OCI-LY1 (cell line): ENCODE measurements at regions not wholly inside any gene's neighbourhood (a gene's known extent, or its start where the extent isn't known, plus 50 kb on each side); places are given as distances from the start of the nearest gene placed in this dataset.

Experiments
- H2AFZ ChIP-seq: fragments of 200-600 bp; sonication (generic), shearing (Covaris generic); 2 replicates; pipeline ENCODE4 v1.6.0; 2014; ENCODE audit warnings: antibody characterized with exemption, mild to moderate bottlenecking, low read length
- H3F3A ChIP-seq: fragments of 200-600 bp; sonication (generic), shearing (Covaris generic); 2 replicates; pipeline ENCODE4 v1.6.0; 2014; ENCODE audit warnings: mild to moderate bottlenecking, antibody characterized with exemption, low read length, moderate library complexity; ENCODE audit not compliant: insufficient read depth
- H3K27ac ChIP-seq: fragments of 200-600 bp; sonication (generic); 2 replicates; pipeline ENCODE4 v1.5.1; 2014; ENCODE audit warnings: low read length, mixed run types, mild to moderate bottlenecking, low read depth; ENCODE audit not compliant: poor library complexity, severe bottlenecking
- H3K27me3 ChIP-seq: fragments of 200-600 bp; sonication (generic); 2 replicates; pipeline ENCODE4 v1.6.0; 2014; ENCODE audit warnings: antibody characterized with exemption, mild to moderate bottlenecking, low read length, moderate library complexity; ENCODE audit not compliant: insufficient read depth
- H3K36me3 ChIP-seq: fragments of 200-600 bp; sonication (generic); 2 replicates; pipeline ENCODE4 v1.6.1; 2014; ENCODE audit warnings: mild to moderate bottlenecking, antibody characterized with exemption, low read length, moderate library complexity, mixed read lengths; ENCODE audit not compliant: insufficient read depth
- H3K4me1 ChIP-seq: fragments of 200-600 bp; sonication (generic); 2 replicates; pipeline ENCODE4 v1.5.1; 2014; ENCODE audit warnings: mild to moderate bottlenecking, low read length, moderate library complexity; ENCODE audit not compliant: insufficient read depth, severe bottlenecking
- H3K4me2 ChIP-seq: fragments of 200-600 bp; sonication (generic), shearing (Covaris generic); 2 replicates; pipeline ENCODE4 v1.6.1; 2014; ENCODE audit warnings: low read length
- H3K4me3 ChIP-seq: fragments of 200-600 bp; sonication (generic); 2 replicates; pipeline ENCODE4 v1.5.1; 2014; ENCODE audit warnings: low read length, low read depth, mild to moderate bottlenecking, mixed read lengths; ENCODE audit not compliant: poor library complexity, severe bottlenecking
- H3K79me2 ChIP-seq: fragments of 200-600 bp; shearing (Covaris generic); 2 replicates; pipeline ENCODE4 v1.6.1; 2016; ENCODE audit warnings: mixed run types, low read length, mixed read lengths; ENCODE audit not compliant: insufficient read depth
- H3K9ac ChIP-seq: fragments of 200-600 bp; sonication (generic), shearing (Covaris generic); 2 replicates; pipeline ENCODE4 v1.6.1; 2014; ENCODE audit warnings: mild to moderate bottlenecking, low read length, mixed read lengths
- H3K9me2 ChIP-seq: fragments of 200-600 bp; sonication (generic), shearing (Covaris generic); 2 replicates; pipeline ENCODE4 v1.6.1; 2014; ENCODE audit warnings: low read depth, mild to moderate bottlenecking, low read length, mixed read lengths
- H3K9me3 ChIP-seq: fragments of 200-600 bp; shearing (Covaris generic); 2 replicates; pipeline ENCODE4 v1.6.1; 2014; ENCODE audit warnings: low read length, mixed read lengths
- H4K20me1 ChIP-seq: fragments of 200-600 bp; sonication (generic), shearing (Covaris generic); 2 replicates; pipeline ENCODE4 v1.6.0; 2016; ENCODE audit warnings: mild to moderate bottlenecking, low read length; ENCODE audit not compliant: insufficient read depth
- CTCF ChIP-seq: fragments of 200-600 bp; sonication (generic), shearing (Covaris generic); IDR thresholded peaks from 2 replicates; pipeline ENCODE4 v1.5.1; 2017; ENCODE audit warnings: mild to moderate bottlenecking, antibody characterized with exemption, low read length, moderate library complexity, mixed read lengths
- EZH2 ChIP-seq: fragments of 200-600 bp; sonication (generic), shearing (Covaris generic); IDR thresholded peaks from 2 replicates; pipeline ENCODE4 v1.8.0; 2017; ENCODE audit warnings: borderline replicate concordance, mixed run types, mild to moderate bottlenecking, antibody characterized with exemption, low read length, moderate library complexity, mixed read lengths

GRCh38 chr6:65780691-65781090 lies 73.7 kb upstream of the EYS start:
- TF ChIP-seq EZH2 = no peak
- TF ChIP-seq CTCF = no peak
- Histone ChIP-seq H3K27me3 (no peaks in the 10 kb centered on the region), H3F3A (no peaks in the 10 kb centered on the region), H2AFZ (no peak overlapping the region), H3K4me2 (no peak overlapping the region), H3K36me3 (no peaks in the 10 kb centered on the region), H3K27ac (no peak overlapping the region), H3K4me1 (no peaks in the 10 kb centered on the region), H4K20me1 (no peaks in the 10 kb centered on the region), H3K9ac (no peak overlapping the region), H3K4me3 (no peak overlapping the region), H3K79me2 (no peaks in the 10 kb centered on the region), H3K9me2 (no peaks in the 10 kb centered on the region), H3K9me3 (no peaks in the 10 kb centered on the region)

GRCh38 chr6:65776332-65776731 lies 69.3 kb upstream of the EYS start:
- Histone ChIP-seq H3K27me3 (no peaks in the 10 kb centered on the region), H3K27ac (no peak overlapping the region), H3K9ac (no peak overlapping the region), H2AFZ (no peak overlapping the region), H3K36me3 (no peaks in the 10 kb centered on the region), H4K20me1 (no peaks in the 10 kb centered on the region), H3K4me2 (no peak overlapping the region), H3K9me2 (no peaks in the 10 kb centered on the region), H3K9me3 (no peaks in the 10 kb centered on the region), H3K4me3 (no peak overlapping the region), H3F3A (no peaks in the 10 kb centered on the region), H3K4me1 (no peaks in the 10 kb centered on the region), H3K79me2 (no peaks in the 10 kb centered on the region)
- TF ChIP-seq EZH2 (no peak), CTCF (no peak)

GRCh38 chr6:65771946-65772345 lies 64.9 kb upstream of the EYS start:
- Histone ChIP-seq H3K9ac (no peak overlapping the region), H3K79me2 (no peaks in the 10 kb centered on the region), H3K9me3 (no peaks in the 10 kb centered on the region), H3K27me3 (no peaks in the 10 kb centered on the region), H3F3A (no peaks in the 10 kb centered on the region), H4K20me1 (no peaks in the 10 kb centered on the region), H3K9me2 (no peaks in the 10 kb centered on the region), H3K4me2 (no peak overlapping the region), H3K36me3 (no peaks in the 10 kb centered on the region), H3K27ac (no peak overlapping the region), H3K4me3 (no peak overlapping the region), H2AFZ (no peak overlapping the region), H3K4me1 (no peaks in the 10 kb centered on the region)
- TF ChIP-seq CTCF (no peak), EZH2 (no peak)
